Effector memory CD8-positive, alpha-beta T cell (primary cell): ENCODE measurements at regions not wholly inside any gene's neighbourhood (a gene's known extent, or its start where the extent isn't known, plus 50 kb on each side); places are given as distances from the start of the nearest gene placed in this dataset.

Source experiments
- ATAC-seq: fragments of 150-1000 bp; cut with Tn5 transposase; replicated peaks from 2 replicates; pipeline ENCODE4 v1.10.0; 2021; ENCODE audit warnings: mild to moderate bottlenecking, moderate library complexity
- DNase-seq, 3 experiments: peaks; one replicate each; pipeline ENCODE4 v3.0.0; 2021
- H3K27ac Mint-ChIP-seq, 2 donors: one replicate each; pipeline ENCODE4 v1.8.0; 2022; ENCODE audit warnings: mild to moderate bottlenecking in 2 of 2, mixed read lengths in 2 of 2, moderate library complexity in 2 of 2
- H3K27me3 Mint-ChIP-seq, 2 donors: one replicate each; pipeline ENCODE4 v1.8.0; 2022; ENCODE audit warnings: mixed read lengths in 2 of 2
- H3K36me3 Mint-ChIP-seq: one replicate; pipeline ENCODE4 v1.8.0; 2022; ENCODE audit warnings: mild to moderate bottlenecking, moderate library complexity, mixed read lengths; ENCODE audit not compliant: insufficient read depth
- H3K4me1 Mint-ChIP-seq, 2 donors: one replicate each; pipeline ENCODE4 v1.8.0; 2022; ENCODE audit warnings: low read depth in 2 of 2, mixed read lengths in 2 of 2
- H3K4me3 Mint-ChIP-seq, 2 donors: one replicate each; pipeline ENCODE4 v1.8.0; 2022; ENCODE audit warnings: mild to moderate bottlenecking in 2 of 2, mixed read lengths in 2 of 2, moderate library complexity in 2 of 2
- H3K9me3 Mint-ChIP-seq, 2 donors: one replicate each; pipeline ENCODE4 v1.8.0; 2022; ENCODE audit warnings: mixed read lengths in 2 of 2

- H3K27me3 Mint-ChIP-seq = peaks cover 23 to 27% of the 10 kb centered on the region in 2 donors
- ATAC-seq (no peak), DNase-seq (no peak)
- H3K4me3 Mint-ChIP-seq = no peak overlapping the region
- H3K4me1 Mint-ChIP-seq = peaks cover 5 to 10% of the 10 kb centered on the region in 2 donors
- H3K36me3 Mint-ChIP-seq = peaks cover 2% of the 10 kb centered on the region
- H3K27ac Mint-ChIP-seq = peak overlapping the region in 1 of 2 donors; percentile 41
- H3K9me3 Mint-ChIP-seq = no peaks in the 10 kb centered on the region
Observed at GRCh38 chr4:159051245-159052071, 51.4 kb upstream of the RAPGEF2 start.

GRCh38 chr4:159052315-159052714, 50.6 kb upstream of the RAPGEF2 start:
- no peak overlapping the region for H3K27ac Mint-ChIP-seq
- DNase-seq = no peak
- no peak overlapping the region for H3K4me3 Mint-ChIP-seq
- no peaks in the 10 kb centered on the region for H3K9me3 Mint-ChIP-seq
- no peak for ATAC-seq
- peaks cover 23 to 27% of the 10 kb centered on the region in 2 donors for H3K27me3 Mint-ChIP-seq
- peaks cover 2% of the 10 kb centered on the region for H3K36me3 Mint-ChIP-seq
- H3K4me1 Mint-ChIP-seq = peaks cover 5 to 10% of the 10 kb centered on the region in 2 donors
